ENCODE measurements at regions not wholly inside any gene's neighbourhood (a gene's known extent, or its start where the extent isn't known, plus 50 kb on each side); places are given as distances from the start of the nearest gene placed in this dataset.

GRCh38 chr2:150171065-150171548, 316.4 kb downstream of the RND3 start:
- no peaks in the 10 kb centered on the region for H3K9me3 ChIP-seq
- no peaks in the 10 kb centered on the region for H3K4me1 ChIP-seq
- H3K36me3 ChIP-seq = no peaks in the 10 kb centered on the region
- no peak for DNase-seq
- intact Hi-C loops (cut with DNase I; ENCODE audit: low total_unique reads) = no loop called here
- no peak overlapping the region for H3K4me3 ChIP-seq
- no peak overlapping the region for H3K27ac ChIP-seq
- TF ChIP-seq POLR2A (IDR thresholded peaks at IDR 0.05) (no peak), CTCF (IDR thresholded peaks at IDR 0.05) (no peak)
- no peaks in the 10 kb centered on the region for H3K27me3 ChIP-seq

DNA sequence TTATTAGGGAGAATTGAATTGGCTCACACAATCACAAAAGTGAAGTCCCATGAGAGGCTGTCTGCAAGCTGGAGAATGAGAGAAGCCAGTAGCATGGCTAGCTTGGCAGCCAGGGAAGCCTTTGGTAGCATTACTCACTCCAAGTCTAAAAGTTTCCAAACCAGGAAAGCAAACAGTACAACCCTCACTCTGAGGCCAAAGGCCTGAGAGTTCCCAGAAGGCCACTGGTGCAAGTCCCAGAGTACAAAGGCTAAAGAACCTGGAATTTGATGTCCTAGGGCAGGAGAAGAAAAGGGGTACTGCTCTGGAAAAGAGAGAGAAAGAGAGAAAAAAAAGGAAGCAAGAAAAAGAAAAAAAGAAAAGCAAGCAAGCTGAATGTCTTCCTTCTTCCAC, 318.2 kb downstream of the RND3 start:
- intact Hi-C loops (cut with DNase I; ENCODE audit: low total_unique reads) = no loop called here
- DNase-seq = no peak
- TF ChIP-seq POLR2A (IDR thresholded peaks at IDR 0.05) (no peak), CTCF (IDR thresholded peaks at IDR 0.05) (no peak)
- Histone ChIP-seq H3K27ac (no peak overlapping the region), H3K36me3 (no peaks in the 10 kb centered on the region), H3K9me3 (no peaks in the 10 kb centered on the region), H3K27me3 (no peaks in the 10 kb centered on the region), H3K4me3 (no peak overlapping the region), H3K4me1 (no peaks in the 10 kb centered on the region)

- Histone ChIP-seq H3K4me1 (no peaks in the 10 kb centered on the region), H3K9me3 (no peaks in the 10 kb centered on the region), H3K4me3 (no peak overlapping the region), H3K27ac (no peak overlapping the region), H3K27me3 (no peaks in the 10 kb centered on the region), H3K36me3 (no peaks in the 10 kb centered on the region)
- no peak for TF ChIP-seq POLR2A (IDR thresholded peaks at IDR 0.05)
- no peak for DNase-seq
- intact Hi-C loops (cut with DNase I; ENCODE audit: low total_unique reads) = no loop called here
Measured at GRCh38 chr2:150168595-150169236, 318.8 kb downstream of the RND3 start.

- H3K36me3 ChIP-seq = no peaks in the 10 kb centered on the region
- H3K27ac ChIP-seq = no peak overlapping the region
- H3K4me1 ChIP-seq = no peaks in the 10 kb centered on the region
- no peak for DNase-seq
- intact Hi-C loops (cut with DNase I; ENCODE audit: low total_unique reads) = no loop called here
- no peaks in the 10 kb centered on the region for H3K27me3 ChIP-seq
- no peaks in the 10 kb centered on the region for H3K9me3 ChIP-seq
- no peak overlapping the region for H3K4me3 ChIP-seq
- TF ChIP-seq CTCF (IDR thresholded peaks at IDR 0.05) (no peak), POLR2A (IDR thresholded peaks at IDR 0.05) (no peak)
Measured at GRCh38 chr2:150167711-150168110, 319.8 kb downstream of the RND3 start.

- no peak overlapping the region for H3K4me3 ChIP-seq
- no peaks in the 10 kb centered on the region for H3K27me3 ChIP-seq
- TF ChIP-seq POLR2A (IDR thresholded peaks at IDR 0.05) (no peak), CTCF (IDR thresholded peaks at IDR 0.05) (no peak)
- H3K27ac ChIP-seq = no peak overlapping the region
- no peaks in the 10 kb centered on the region for H3K36me3 ChIP-seq
- H3K9me3 ChIP-seq = no peaks in the 10 kb centered on the region
- intact Hi-C loops (cut with DNase I; ENCODE audit: low total_unique reads) = no loop called here
- DNase-seq = no peak
- H3K4me1 ChIP-seq = no peaks in the 10 kb centered on the region
Measured at GRCh38 chr2:150166313-150167051, 321.0 kb downstream of the RND3 start.
